Heart left ventricle (tissue), 13 donors: ENCODE measurements at regions not wholly inside any gene's neighbourhood (a gene's known extent, or its start where the extent isn't known, plus 50 kb on each side); places are given as distances from the start of the nearest gene placed in this dataset.

Experiments used
- POLR2A ChIP-seq, 2 donors: fragments of 450-650 bp; IDR thresholded peaks; one replicate each; pipeline ENCODE4 v1.6.1; 2017; ENCODE audit warnings: antibody characterized with exemption in 2 of 2, mild to moderate bottlenecking in 2 of 2, moderate library complexity in 2 of 2
- TF ChIP-seq, protein P1 (sequence below), 12 donors: fragments of 200-600 bp; sonication (generic) in 4 of 12; IDR thresholded peaks; one replicate each; pipeline versions ENCODE4 v1.5.0 to v1.8.0; 2018 to 2022; ENCODE audit warnings: antibody characterized with exemption in 12 of 12, mild to moderate bottlenecking in 5 of 12
- donor health status: ischemic (EF 13 %, LVEDD 7.1; RV severe dilation, severe dysfunction).
- donor health status: DM: no; HTN: yes; CAD: no.
- donor health status: DM: no; HTN: no; CAD: no.
- donor health status: ischemic (EF 25% LVEDD 6.9; RV normal size, moderate dysfunction).
- donor health status: ischemic (EF 25% LVEDD 5.7; RV mildly dilated, moderate dysfunction).
- donor health status: ischemic (EF 35%, LVEDD 5.7; RV mildly dilated, moderate dysfunction).
- donor health status: nonischemic (EF 11% LVEDD 7.7; RV severe dilation, severe dysfunction).
- donor health status: DM: yes; HTN: yes; CAD: no.
- donor health status: PGD.
- donor health status: ischemic (EF 29% LVEDD 5.4; RV normal size, mild dysfunction).
- donor health status: nonischemic (EF 23%, LVEDD 6.1; RV moderate dilation, normal function).

DNA sequence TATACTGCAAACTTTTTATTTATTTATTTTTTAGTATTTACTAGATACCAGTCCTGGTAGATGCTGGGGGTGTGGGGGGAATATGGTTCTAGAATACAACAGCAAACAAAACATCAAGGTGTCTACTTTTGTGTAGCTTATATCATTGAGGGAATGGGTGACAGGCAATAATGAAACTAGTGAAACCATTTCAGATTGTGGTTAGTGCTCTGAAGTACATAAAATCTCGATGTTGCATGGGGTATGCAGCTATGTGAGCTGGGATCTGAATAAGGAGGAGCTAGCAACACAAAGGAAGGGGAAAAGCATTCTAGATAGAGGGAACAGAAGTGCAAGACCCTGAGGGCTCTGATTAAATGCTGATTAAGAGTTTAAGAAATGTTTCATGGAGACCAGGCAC is 103.5 kb downstream of the WT1 start:
- TF ChIP-seq, protein P1, sequence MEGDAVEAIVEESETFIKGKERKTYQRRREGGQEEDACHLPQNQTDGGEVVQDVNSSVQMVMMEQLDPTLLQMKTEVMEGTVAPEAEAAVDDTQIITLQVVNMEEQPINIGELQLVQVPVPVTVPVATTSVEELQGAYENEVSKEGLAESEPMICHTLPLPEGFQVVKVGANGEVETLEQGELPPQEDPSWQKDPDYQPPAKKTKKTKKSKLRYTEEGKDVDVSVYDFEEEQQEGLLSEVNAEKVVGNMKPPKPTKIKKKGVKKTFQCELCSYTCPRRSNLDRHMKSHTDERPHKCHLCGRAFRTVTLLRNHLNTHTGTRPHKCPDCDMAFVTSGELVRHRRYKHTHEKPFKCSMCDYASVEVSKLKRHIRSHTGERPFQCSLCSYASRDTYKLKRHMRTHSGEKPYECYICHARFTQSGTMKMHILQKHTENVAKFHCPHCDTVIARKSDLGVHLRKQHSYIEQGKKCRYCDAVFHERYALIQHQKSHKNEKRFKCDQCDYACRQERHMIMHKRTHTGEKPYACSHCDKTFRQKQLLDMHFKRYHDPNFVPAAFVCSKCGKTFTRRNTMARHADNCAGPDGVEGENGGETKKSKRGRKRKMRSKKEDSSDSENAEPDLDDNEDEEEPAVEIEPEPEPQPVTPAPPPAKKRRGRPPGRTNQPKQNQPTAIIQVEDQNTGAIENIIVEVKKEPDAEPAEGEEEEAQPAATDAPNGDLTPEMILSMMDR (IDR thresholded peaks at IDR 0.05) = no peak
- no peak for TF ChIP-seq POLR2A (IDR thresholded peaks at IDR 0.05)
